Fibroblast of skin of left biceps (primary cell): ENCODE measurements at regions not wholly inside any gene's neighbourhood (a gene's known extent, or its start where the extent isn't known, plus 50 kb on each side); places are given as distances from the start of the nearest gene placed in this dataset.
"Not testable (repeated sequence)": the region's sequence is repeated elsewhere in the genome, so short reads cannot be mapped to it uniquely, and the experiment has no call there.

Experiments used
- DNase-seq, 2 experiments: peaks; one replicate each; pipeline ENCODE4 v3.0.0-alpha.2; 2013; ENCODE audit warnings: low read depth in 2 of 2

DNA sequence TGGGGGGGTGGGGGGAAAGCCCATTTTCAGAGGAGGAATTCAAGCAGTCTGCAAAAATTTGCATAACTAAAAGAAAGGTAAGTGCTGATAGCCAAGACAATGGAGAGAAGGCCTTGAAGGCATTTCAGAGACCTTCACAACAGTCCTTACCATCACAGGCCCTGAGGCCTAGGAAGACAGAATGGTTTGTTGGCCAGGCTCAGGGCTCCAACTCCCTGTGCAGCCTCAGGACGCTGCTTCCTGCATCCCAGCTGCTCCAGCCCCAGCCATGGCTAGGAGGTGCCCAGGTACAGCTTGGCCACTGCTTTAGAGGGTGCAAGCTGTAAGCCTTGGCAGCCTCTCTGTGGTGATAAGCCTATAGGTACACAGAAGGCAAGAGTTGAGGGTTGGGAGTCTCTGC lies 571.6 kb downstream of the MATN1 start:
- no peak for DNase-seq

- no peak for DNase-seq
These were observed 572.3 kb downstream of the MATN1 start for GRCh38 chr1:30151119-30151518.

- no peak for DNase-seq
These were observed 574.2 kb downstream of the MATN1 start for GRCh38 chr1:30149226-30149625.

DNA sequence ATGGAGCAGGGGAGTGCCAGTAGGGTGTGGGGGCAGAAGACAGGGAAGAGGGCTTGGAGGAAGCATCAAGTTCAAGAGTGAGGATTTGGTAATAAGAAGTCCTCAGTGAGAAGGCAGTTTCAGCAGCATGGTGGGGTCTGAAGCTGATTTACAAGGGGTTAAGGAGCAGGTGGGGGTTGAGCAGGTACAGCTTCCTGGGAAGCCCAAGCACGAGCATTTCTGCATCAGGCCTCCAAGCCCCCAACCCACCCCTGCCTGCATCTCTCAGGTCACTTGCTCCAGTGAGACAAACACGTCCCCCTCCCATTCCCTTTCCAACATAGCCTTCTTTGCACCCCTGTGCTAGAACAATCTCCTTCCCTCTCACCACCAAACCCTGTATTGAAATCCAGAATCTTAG lies 574.7 kb downstream of the MATN1 start:
- DNase-seq = no peak

GRCh38 chr1:30147188-30147587 lies 576.2 kb downstream of the MATN1 start:
- no peak for DNase-seq

GRCh38 chr1:30146448-30146847 lies 576.9 kb downstream of the MATN1 start:
- DNase-seq = no peak

GRCh38 chr1:30145723-30146303 lies 577.6 kb downstream of the MATN1 start:
- DNase-seq = no peak

DNA sequence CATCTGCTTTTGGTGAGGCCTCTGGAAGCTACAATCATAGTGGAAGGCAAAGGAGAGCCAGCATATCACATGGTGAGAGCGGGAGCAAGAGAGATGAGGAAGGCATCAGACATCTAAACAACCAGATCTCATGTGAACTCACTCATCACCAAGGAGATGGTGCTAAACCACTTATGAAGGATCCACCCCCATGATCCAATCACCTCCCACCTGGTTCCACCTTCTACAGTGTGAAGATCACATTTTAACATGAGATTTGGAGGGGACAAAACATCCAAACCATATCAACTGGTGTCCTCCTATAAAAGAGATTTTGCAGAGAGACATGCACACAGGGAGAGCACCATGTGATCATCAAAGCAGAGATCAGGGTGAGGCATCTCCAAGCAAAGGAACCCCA lies 578.6 kb downstream of the MATN1 start:
- no peak for DNase-seq

DNA sequence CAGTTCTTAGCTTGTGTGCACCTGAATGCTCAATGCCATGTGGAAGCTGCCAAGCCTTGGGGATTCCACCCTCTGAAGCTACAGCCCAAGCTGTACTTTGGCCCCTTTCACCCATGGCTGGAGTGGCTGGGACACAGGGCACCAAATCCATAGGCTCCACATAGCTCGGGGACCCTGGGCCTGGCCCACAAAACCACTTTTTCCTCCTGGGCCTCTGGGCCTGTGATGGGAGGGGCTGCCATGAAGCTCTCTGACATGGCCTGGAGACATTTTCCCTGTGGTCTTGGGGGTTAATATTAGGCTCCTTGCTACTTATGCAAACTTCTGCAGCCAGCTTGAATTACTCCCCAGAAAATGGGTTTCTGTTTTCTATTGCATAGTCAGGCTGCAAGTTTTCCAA lies 579.9 kb downstream of the MATN1 start:
- DNase-seq = no peak

- DNase-seq = no peak
These were observed 582.8 kb downstream of the MATN1 start for GRCh38 chr1:30140566-30140965.

DNA sequence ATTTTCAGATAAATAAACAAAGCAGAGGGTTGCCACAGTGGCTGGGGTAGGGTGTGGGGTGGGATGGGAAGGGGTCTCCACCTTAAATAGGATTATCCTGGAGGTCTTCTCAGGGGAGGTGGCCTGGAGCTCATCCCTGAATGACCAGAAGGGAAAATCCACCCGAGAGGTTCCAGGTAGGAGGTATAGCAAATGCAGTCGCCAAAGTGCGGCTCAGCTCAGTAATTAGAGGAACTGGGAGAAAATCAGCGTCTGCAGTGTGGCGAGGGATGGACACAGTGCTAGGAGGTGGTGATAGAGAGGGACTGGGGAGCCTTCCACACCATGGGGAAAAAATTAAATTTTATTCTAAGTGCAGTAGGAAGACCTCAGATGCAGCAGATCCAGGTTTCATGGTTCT lies 584.5 kb downstream of the MATN1 start:
- no peak for DNase-seq

GRCh38 chr1:30137001-30137400 lies 586.4 kb downstream of the MATN1 start:
- no peak for DNase-seq

DNA sequence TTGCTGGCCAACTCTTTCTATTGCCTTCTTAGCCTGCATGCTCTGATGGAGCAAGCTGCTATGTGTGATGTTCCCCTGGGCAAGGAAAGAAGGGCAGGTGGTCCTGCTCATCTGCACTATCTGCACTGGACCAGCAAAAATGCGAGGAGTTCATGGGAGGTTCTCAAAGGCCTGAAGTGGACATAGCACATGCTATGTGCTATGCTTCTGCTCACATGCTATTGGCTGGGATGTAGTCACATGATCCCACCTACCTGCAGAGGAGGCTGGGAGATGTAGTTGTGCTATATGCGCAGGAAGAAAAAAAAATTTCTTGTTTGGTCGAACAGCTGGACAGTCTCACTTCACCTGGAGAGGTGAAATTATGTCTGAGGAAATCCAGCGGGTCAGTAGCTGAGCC lies 587.7 kb downstream of the MATN1 start:
- no peak for DNase-seq

DNA sequence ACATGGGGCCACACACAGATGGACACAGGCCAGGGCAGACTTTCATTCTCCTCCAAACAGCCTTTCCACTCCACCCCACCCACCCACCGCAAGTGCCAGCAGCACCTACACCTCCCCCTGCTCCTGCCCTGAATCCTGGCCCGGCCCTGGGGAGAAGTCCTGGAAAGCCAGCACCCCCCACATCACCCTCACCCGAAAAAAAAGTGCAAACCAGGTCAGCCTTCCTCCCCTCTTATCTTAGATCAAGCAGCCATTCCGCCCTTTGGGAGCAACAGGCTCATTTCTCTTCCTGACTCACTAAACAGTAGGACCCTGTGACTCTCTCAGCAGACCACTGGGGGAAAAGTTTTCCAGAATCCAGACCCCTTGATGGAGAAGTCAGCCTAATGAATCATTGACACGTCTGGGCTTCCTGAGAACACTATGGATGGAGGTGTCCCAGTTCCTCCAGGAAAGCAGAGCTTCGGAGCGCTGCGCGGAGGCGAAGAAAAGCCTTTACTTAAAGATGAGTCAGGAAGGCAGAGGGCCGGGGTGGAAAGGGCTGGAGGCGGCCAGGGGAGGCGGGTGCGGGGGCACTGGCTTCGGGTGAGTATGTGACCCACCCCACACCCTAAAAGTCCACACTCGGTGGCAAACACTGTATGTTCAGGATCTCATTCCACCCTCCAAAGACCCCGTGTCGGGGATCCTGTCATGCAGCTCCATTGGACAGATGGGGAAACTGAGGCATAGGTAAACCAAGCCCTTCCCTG lies 588.7 kb downstream of the MATN1 start:
- no peak for DNase-seq

DNA sequence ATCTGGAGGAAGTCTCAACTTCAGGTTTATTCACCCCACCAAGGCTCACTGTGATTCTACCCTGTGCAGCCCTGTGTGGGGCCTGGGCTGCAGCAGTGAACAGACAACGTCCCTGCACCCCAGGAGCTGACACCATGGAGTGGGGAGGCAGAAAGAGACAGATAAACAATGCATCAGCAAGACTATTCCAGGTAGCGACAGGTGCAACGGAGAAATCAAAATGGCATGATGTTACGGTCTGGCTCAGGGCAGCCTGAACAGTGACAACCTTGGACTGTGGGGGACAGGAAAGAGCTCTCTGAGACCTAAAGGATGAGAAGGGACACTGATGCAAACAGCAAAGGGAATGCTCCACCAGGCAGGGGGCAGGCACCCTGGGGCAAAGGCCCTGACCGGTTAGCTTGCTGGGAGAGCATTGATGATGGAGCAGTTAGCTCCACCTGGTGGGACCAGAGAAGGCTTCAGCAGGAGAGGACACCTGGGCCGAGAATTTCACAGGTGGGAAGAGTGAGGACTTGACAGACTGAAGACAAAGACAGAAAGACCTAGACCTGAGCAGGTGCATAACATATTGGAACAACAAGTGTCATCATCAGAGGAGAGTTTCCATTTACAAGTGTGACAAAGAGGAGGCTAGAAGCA lies 589.9 kb downstream of the MATN1 start:
- DNase-seq = no peak

DNA sequence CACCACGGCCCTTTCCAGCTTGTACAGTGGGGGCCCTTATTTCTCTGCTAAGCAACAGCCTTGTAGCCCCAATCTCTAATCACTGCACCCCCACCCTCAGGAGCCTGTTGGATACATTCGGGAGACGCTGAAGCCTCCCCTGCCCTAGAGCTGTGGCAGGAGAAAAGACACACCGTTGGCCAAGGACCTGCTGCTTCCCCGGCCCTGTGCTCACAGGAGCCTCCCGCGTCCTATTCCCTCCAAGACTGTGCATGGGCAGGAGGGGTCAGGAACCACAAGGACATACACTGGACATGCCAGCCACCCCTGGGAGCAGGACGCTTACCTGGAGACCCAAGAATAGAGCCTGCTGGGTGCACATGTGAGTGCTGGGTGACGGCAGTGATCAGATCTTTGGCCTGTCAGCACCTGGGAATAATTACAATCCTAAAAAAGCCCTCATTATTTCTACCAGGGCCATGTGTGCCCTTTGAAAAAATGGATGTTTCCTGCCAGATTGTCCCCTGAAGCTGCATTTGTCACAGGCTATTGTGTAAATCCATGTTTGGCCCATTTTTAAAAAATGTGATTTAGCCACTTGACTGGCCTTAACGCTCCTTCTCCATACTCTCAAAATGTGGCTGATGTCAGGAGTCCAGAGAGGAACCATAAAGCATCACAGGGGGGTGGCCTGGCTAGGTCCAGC lies 590.6 kb downstream of the MATN1 start:
- no peak for DNase-seq

DNA sequence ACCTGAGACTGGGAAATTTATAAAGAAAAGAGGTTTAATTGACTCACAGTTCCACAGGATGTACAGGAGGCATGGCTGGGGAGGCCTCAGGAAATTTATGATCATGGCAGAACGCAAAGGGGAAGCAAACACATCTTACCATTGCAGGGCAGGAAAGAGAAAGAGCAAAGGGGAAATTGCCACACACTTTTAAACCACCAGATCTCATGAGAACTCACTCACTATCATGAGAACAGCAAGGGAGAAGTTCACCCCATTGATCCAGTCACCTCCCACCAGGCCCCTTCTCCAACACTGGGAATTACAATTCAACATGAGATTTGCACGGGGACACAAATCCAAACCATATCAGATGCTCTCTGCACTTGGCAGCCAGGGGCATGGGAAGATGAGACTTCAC lies 592.8 kb downstream of the MATN1 start:
- not testable (repeated sequence) for DNase-seq

- no peak for DNase-seq
These were observed 593.3 kb downstream of the MATN1 start for GRCh38 chr1:30130099-30130498.

DNA sequence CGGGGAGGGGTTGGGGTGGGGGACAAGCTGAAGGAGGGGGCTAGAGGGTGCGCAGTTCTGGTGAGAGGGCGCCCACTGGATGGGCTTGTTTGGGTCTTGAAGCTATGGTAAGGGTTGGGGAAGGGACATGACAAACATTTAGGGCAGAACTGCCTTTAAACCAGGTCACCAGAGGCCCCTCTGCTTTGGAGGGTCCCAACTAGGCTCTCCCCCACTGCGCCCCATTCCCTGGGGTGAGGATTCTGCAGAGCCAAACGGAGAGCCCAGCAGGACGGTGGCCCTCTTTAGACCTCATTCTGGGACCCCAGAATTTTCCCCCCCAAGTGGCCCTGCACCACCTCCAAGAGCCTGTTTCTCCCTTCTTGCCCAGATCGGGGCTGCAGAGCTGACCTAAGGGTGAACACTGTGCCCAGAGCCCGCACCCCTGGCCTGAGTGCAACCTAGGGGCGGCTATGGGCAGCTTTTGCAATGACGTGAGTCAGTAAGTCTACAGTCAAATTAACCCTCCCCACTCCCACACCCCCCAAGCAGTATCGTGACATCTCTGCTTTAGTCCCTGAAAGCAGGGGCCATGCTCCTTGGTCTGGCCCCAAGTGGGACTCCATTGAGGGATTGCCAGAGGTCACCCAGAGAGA lies 593.8 kb downstream of the MATN1 start:
- no peak for DNase-seq

DNA sequence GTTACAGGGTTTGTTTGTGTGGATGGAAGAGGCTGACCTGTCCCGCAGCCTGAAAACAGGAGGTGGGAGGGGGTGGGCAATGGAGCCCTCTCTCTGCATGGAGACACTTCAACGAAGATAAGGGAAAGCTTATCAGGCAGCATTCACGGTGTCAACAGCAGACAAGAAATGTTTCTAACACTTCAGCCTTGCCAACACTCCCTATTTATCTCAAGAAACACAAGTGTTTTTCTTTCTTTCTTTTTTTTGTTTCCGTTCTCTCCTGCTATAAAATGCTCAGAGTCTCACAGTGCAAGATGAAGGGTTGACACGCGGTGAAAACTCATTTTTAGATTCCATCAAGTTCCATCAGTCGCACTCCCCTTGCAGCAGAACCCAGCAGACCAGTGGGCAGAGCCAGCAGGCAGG lies 594.4 kb downstream of the MATN1 start:
- no peak for DNase-seq

DNA sequence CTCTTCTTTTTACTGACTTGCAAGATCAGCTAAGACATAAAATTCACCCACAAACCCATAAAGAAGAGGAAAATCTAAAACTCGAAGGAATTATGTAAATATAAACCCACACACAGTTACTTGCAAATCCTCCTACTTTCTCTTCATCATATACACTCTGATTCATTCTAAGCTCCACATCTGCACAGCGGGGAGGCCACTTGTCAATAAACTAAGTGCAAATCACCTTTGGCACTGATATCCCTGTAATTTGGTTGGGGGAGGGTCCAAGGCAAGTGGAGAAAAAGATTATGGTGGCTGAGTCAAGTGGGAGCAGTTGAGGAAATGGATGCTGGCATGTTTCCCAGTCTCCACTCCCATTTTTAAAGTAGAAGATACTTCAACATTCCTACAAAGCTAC lies 596.5 kb downstream of the MATN1 start:
- no peak for DNase-seq

GRCh38 chr1:30125821-30126170 lies 597.6 kb downstream of the MATN1 start:
- DNase-seq = no peak
